Gastrocnemius medialis (tissue), 4 donors: ENCODE measurements at regions not wholly inside any gene's neighbourhood (a gene's known extent, or its start where the extent isn't known, plus 50 kb on each side); places are given as distances from the start of the nearest gene placed in this dataset.

Experiments used
- CTCF ChIP-seq, 5 experiments: fragments of 450-650 bp in 3 of 5; fragments of 200-600 bp in 2 of 5; sonication (generic) in 2 of 5; IDR thresholded peaks in 4 of 5; conservative IDR thresholded peaks in 1 of 5; 1 replicate in 4 of 5; 2 replicates in 1 of 5; pipeline ENCODE4 v1.5.1; 2016 to 2019; ENCODE audit warnings: antibody characterized with exemption in 5 of 5, mild to moderate bottlenecking in 3 of 5, moderate library complexity in 3 of 5
- POLR2A ChIP-seq, 2 donors: fragments of 450-650 bp; IDR thresholded peaks; one replicate each; pipeline ENCODE4 v1.6.1; 2017; ENCODE audit warnings: antibody characterized with exemption in 2 of 2, mild to moderate bottlenecking in 2 of 2, moderate library complexity in 2 of 2

DNA sequence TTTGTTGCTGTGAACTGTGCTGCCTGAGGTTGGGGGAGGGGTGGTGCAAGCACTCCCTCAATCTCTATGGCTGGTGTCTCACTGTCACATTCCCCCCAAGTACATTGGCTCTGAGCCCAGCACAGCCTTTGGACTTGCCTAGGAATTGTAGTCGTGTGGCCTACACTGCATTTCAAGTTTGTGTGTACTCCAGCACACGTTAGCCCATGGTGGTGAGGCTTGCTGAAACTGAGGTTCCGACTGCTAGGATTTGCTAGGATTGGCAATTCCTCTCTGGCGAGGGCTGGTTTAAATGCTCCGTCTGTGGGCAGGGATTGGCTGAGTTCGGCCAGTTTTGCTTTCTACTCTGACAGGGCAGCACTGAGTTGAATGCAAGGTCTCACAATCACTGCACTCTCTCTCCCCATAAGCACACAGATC, 121.7 kb upstream of the CXXC4 start:
- TF ChIP-seq CTCF (IDR thresholded peaks at IDR 0.05 in 4 of 5, conservative IDR thresholded peaks at IDR 0.05 in 1 of 5) = no peak
- no peak for TF ChIP-seq POLR2A (IDR thresholded peaks at IDR 0.05)
